IMR-90 (cell line): ENCODE measurements at regions not wholly inside any gene's neighbourhood (a gene's known extent, or its start where the extent isn't known, plus 50 kb on each side); places are given as distances from the start of the nearest gene placed in this dataset.

Experiments
- ATAC-seq: fragments of 200-7000 bp; cut with Tn5 transposase; 2 replicates; pipeline ENCODE4 v1.9.1; 2020; ENCODE audit warnings: low read depth, mild to moderate bottlenecking, moderate library complexity
- BruUV-seq: library from RNA; stranded (reverse); fragments of 400-500 nt; replicated peaks from 2 replicates; lab custom pipeline; 2021; lab: Mats Ljungman, UMichigan
- CTCF ChIA-PET: fragments of 300-600 bp; formaldehyde crosslinking; extraction: SDS; loops from one replicate; lab custom pipeline; 2021; ENCODE audit warnings: antibody characterized with exemption; lab: Yijun Ruan, JAX
- POLR2A ChIA-PET: fragments of 300-600 bp; sonication (Branson Sonifier 250); formaldehyde crosslinking; loops from one replicate; lab custom pipeline; 2022; ENCODE audit warnings: antibody characterized with exemption; ENCODE audit not compliant: unreplicated experiment; lab: Charles Lee
- DNase-seq: peaks from one replicate; pipeline ENCODE4 v3.0.0; 2013
- H2AFZ ChIP-seq: replicated peaks from 2 replicates; pipeline ENCODE3; 2013; ENCODE audit warnings: low read length, mild to moderate bottlenecking; ENCODE audit not compliant: poor library complexity
- H2AK5ac ChIP-seq: 2 replicates; pipeline ENCODE4 v1.6.1; 2013; ENCODE audit warnings: low read depth, low read length, inconsistent platforms
- H2AK9ac ChIP-seq: replicated peaks from 2 replicates; pipeline ENCODE3; 2013; ENCODE audit warnings: mild to moderate bottlenecking, low read depth, low read length, moderate library complexity; ENCODE audit not compliant: poor library complexity
- H2BK120ac ChIP-seq: 2 replicates; pipeline ENCODE4 v1.6.1; 2013; ENCODE audit warnings: low read depth, low read length, inconsistent platforms
- H2BK15ac ChIP-seq: 3 replicates; pipeline ENCODE4 v1.6.1; 2013; ENCODE audit warnings: low read depth, low read length, inconsistent platforms
- H2BK20ac ChIP-seq: 2 replicates; pipeline ENCODE4 v1.6.1; 2013; ENCODE audit warnings: low read depth, mild to moderate bottlenecking, inconsistent platforms, low read length, moderate library complexity
- H2BK5ac ChIP-seq: 2 replicates; pipeline ENCODE4 v1.6.1; 2013; ENCODE audit warnings: mild to moderate bottlenecking, low read depth, low read length, inconsistent platforms; ENCODE audit not compliant: poor library complexity, severe bottlenecking
- H3K14ac ChIP-seq: replicated peaks from 2 replicates; pipeline ENCODE4 v1.6.1; 2013; ENCODE audit warnings: low read depth, low read length, inconsistent platforms
- H3K18ac ChIP-seq: 2 replicates; pipeline ENCODE4 v1.6.1; 2013; ENCODE audit warnings: low read depth, low read length, control low read depth
- H3K23ac ChIP-seq: 2 replicates; pipeline ENCODE4 v1.6.1; 2013; ENCODE audit warnings: low read depth, low read length, inconsistent platforms
- H3K27ac ChIP-seq: 2 replicates; pipeline ENCODE4 v1.5.1; 2013; ENCODE audit warnings: mild to moderate bottlenecking, control low read depth, low read length; ENCODE audit not compliant: insufficient read depth
- H3K27me3 ChIP-seq: 2 replicates; pipeline ENCODE4 v1.6.1; 2013; ENCODE audit warnings: low read length; ENCODE audit not compliant: control insufficient read depth, insufficient read depth
- H3K36me3 ChIP-seq: 2 replicates; pipeline ENCODE4 v1.6.1; 2013; ENCODE audit warnings: low read length, mixed read lengths; ENCODE audit not compliant: control insufficient read depth, insufficient read depth
- H3K4ac ChIP-seq: 2 replicates; pipeline ENCODE4 v1.6.1; 2013; ENCODE audit warnings: low read depth, low read length, inconsistent platforms
- H3K4me1 ChIP-seq: 2 replicates; pipeline ENCODE4 v1.6.1; 2013; ENCODE audit warnings: low read length, mixed read lengths; ENCODE audit not compliant: control insufficient read depth, insufficient read depth
- H3K4me2 ChIP-seq: 2 replicates; pipeline ENCODE4 v1.6.1; 2013; ENCODE audit warnings: low read depth, mild to moderate bottlenecking, control low read depth, low read length, moderate library complexity
- H3K4me3 ChIP-seq: 2 replicates; pipeline ENCODE4 v1.5.1; 2013; ENCODE audit warnings: low read depth, mild to moderate bottlenecking, control low read depth, low read length, moderate library complexity; ENCODE audit not compliant: insufficient read depth
- H3K56ac ChIP-seq: 2 replicates; pipeline ENCODE4 v1.6.1; 2013; ENCODE audit warnings: low read length, inconsistent platforms; ENCODE audit not compliant: insufficient read depth; ENCODE audit errors: extremely low read depth
- H3K79me1 ChIP-seq, 2 experiments: 2 replicates each; pipeline ENCODE4 v1.6.1; 2013; ENCODE audit warnings: low read length in 2 of 2, inconsistent platforms in 1 of 2, low read depth in 1 of 2
- H3K9ac ChIP-seq: 2 replicates; pipeline ENCODE4 v1.6.1; 2013; ENCODE audit warnings: low read depth, low read length, control low read depth
- H3K9me1 ChIP-seq: 2 replicates; pipeline ENCODE4 v1.6.1; 2013; ENCODE audit warnings: low read length, inconsistent platforms; ENCODE audit not compliant: insufficient read depth
- H3K9me3 ChIP-seq: 2 replicates; pipeline ENCODE4 v1.6.1; 2013; ENCODE audit warnings: low read length; ENCODE audit not compliant: control insufficient read depth, insufficient read depth
- H4K20me1 ChIP-seq: 2 replicates; pipeline ENCODE4 v1.6.1; 2013; ENCODE audit warnings: low read length, inconsistent platforms; ENCODE audit not compliant: insufficient read depth
- H4K5ac ChIP-seq: 2 replicates; pipeline ENCODE4 v1.6.1; 2013; ENCODE audit warnings: mild to moderate bottlenecking, low read depth, low read length, control low read depth
- H4K8ac ChIP-seq, 2 experiments: 2 replicates each; pipeline ENCODE4 v1.6.1; 2013; ENCODE audit warnings: low read depth in 2 of 2, low read length in 2 of 2, control low read depth in 1 of 2, inconsistent platforms in 1 of 2
- H4K91ac ChIP-seq: 2 replicates; pipeline ENCODE4 v1.6.1; 2013; ENCODE audit warnings: low read depth, low read length, inconsistent platforms; ENCODE audit not compliant: insufficient read depth
- MAFK ChIP-seq: IDR thresholded peaks from 2 replicates; pipeline ENCODE4 v1.6.1; 2012; ENCODE audit warnings: low read depth, low read length, improper control_type of control experiment
- POLR2A ChIP-seq: IDR thresholded peaks from 2 replicates; pipeline ENCODE4 v1.6.1; 2012; ENCODE audit warnings: mild to moderate bottlenecking, low read depth, low read length
- SMC3 ChIP-seq: fragments of 150-350 bp; IDR thresholded peaks from 2 replicates; pipeline ENCODE4 v1.6.1; 2016; ENCODE audit warnings: low read depth, mild to moderate bottlenecking, antibody characterized with exemption, low read length, moderate library complexity
- WGBS, 2 experiments: methylation state at CpG; one replicate each; pipeline versions ENCODE4 v1.1.5 to v1.1.7; 2013; ENCODE audit warnings: missing lambda C conversion rate in 2 of 2; ENCODE audit not compliant: insufficient read length in 1 of 2; ENCODE audit errors: extremely low coverage in 2 of 2; 5-methylcytosine and 5-hydroxymethylcytosine counted together
- dilution Hi-C: fragments of 300-500 bp; cut with HindIII; formaldehyde crosslinking; loops from one replicate; pipeline ENCODE4 v1.14.3; 2018; ENCODE audit warnings: low sequenced_read_pairs; ENCODE audit not compliant: unreplicated experiment
- in situ Hi-C: fragments of 300-500 bp; cut with MboI; formaldehyde crosslinking; loops from 3 replicates; pipeline ENCODE4 v1.14.3; 2019; ENCODE audit warnings: low sequenced_read_pairs, inconsistent platforms, mixed read lengths
- intact Hi-C: fragments of 100-400 bp; cut with micrococcal nuclease; formaldehyde crosslinking; loops from 2 replicates; pipeline ENCODE4 v1.10.0; 2022
- TF ChIP-seq, protein P1 (sequence below): conservative IDR thresholded peaks from 2 replicates; pipeline ENCODE4 v1.5.1; 2012; ENCODE audit warnings: mild to moderate bottlenecking, low read depth, low read length, improper control_type of control experiment

- H2BK120ac ChIP-seq = no peak overlapping the region
- H3K27ac ChIP-seq = no peak overlapping the region
- no peak overlapping the region for H3K18ac ChIP-seq
- no peak overlapping the region for H2AK9ac ChIP-seq
- H3K27me3 ChIP-seq = no peaks in the 10 kb centered on the region
- no TSS peak for BruUV-seq
- CTCF ChIA-PET = interaction anchor here (1.1 kb wide), 1 partner anchor 17 kb away, joined by 3 read pairs; no protein-coding TSS in a partner anchor
- ATAC-seq (no peak), DNase-seq (no peak)
- no peak overlapping the region for H4K5ac ChIP-seq
- no peak overlapping the region for H3K9ac ChIP-seq
- H2AK5ac ChIP-seq = no peak overlapping the region
- in situ Hi-C loops = no loop called here
- POLR2A ChIA-PET = no interaction called here
- H3K23ac ChIP-seq = no peak overlapping the region
- H4K91ac ChIP-seq = no peak overlapping the region
- H4K8ac ChIP-seq = no peak overlapping the region
- no peak overlapping the region for H3K4me3 ChIP-seq
- no peak overlapping the region for H2BK20ac ChIP-seq
- no peaks in the 10 kb centered on the region for H3K36me3 ChIP-seq
- H3K4me1 ChIP-seq = no peaks in the 10 kb centered on the region
- H3K9me3 ChIP-seq = no peaks in the 10 kb centered on the region
- TF ChIP-seq, protein P1, sequence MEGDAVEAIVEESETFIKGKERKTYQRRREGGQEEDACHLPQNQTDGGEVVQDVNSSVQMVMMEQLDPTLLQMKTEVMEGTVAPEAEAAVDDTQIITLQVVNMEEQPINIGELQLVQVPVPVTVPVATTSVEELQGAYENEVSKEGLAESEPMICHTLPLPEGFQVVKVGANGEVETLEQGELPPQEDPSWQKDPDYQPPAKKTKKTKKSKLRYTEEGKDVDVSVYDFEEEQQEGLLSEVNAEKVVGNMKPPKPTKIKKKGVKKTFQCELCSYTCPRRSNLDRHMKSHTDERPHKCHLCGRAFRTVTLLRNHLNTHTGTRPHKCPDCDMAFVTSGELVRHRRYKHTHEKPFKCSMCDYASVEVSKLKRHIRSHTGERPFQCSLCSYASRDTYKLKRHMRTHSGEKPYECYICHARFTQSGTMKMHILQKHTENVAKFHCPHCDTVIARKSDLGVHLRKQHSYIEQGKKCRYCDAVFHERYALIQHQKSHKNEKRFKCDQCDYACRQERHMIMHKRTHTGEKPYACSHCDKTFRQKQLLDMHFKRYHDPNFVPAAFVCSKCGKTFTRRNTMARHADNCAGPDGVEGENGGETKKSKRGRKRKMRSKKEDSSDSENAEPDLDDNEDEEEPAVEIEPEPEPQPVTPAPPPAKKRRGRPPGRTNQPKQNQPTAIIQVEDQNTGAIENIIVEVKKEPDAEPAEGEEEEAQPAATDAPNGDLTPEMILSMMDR = no peak
- TF ChIP-seq MAFK = no peak
- TF ChIP-seq SMC3 = no peak
- TF ChIP-seq POLR2A = no peak
- H4K20me1 ChIP-seq = no peaks in the 10 kb centered on the region
- H3K56ac ChIP-seq = no peak overlapping the region
- no peak overlapping the region for H3K4me2 ChIP-seq
- H3K14ac ChIP-seq = no peak overlapping the region
- intact Hi-C loops = no loop called here
- H3K79me1 ChIP-seq = no peaks in the 10 kb centered on the region
- WGBS, 2 experiments = no CpG with 5 or more reads among the region's 4 CpGs
- no peak overlapping the region for H3K4ac ChIP-seq
- no peak overlapping the region for H2BK5ac ChIP-seq
- dilution Hi-C loops = no loop called here
- no peaks in the 10 kb centered on the region for H3K9me1 ChIP-seq
- H2BK15ac ChIP-seq = no peak overlapping the region
- no peak overlapping the region for H2AFZ ChIP-seq
Observed at GRCh38 chr4:31283679-31284078, 563.5 kb downstream of the PCDH7 start.
